C4-2B (cell line): ENCODE measurements at regions not wholly inside any gene's neighbourhood (a gene's known extent, or its start where the extent isn't known, plus 50 kb on each side); places are given as distances from the start of the nearest gene placed in this dataset.

Experiments used
- ZFX ChIP-seq: fragments of 450-650 bp; IDR thresholded peaks from 2 replicates; pipeline ENCODE4 v1.6.1; 2017
- TF ChIP-seq, protein P1 (sequence below): fragments of 450-650 bp; conservative IDR thresholded peaks from 2 replicates; pipeline ENCODE4 v1.5.1; 2017; ENCODE audit warnings: mild to moderate bottlenecking

GRCh38 chr2:217054791-217055190 is 194.9 kb upstream of the TNP1 start:
- TF ChIP-seq, protein P1, sequence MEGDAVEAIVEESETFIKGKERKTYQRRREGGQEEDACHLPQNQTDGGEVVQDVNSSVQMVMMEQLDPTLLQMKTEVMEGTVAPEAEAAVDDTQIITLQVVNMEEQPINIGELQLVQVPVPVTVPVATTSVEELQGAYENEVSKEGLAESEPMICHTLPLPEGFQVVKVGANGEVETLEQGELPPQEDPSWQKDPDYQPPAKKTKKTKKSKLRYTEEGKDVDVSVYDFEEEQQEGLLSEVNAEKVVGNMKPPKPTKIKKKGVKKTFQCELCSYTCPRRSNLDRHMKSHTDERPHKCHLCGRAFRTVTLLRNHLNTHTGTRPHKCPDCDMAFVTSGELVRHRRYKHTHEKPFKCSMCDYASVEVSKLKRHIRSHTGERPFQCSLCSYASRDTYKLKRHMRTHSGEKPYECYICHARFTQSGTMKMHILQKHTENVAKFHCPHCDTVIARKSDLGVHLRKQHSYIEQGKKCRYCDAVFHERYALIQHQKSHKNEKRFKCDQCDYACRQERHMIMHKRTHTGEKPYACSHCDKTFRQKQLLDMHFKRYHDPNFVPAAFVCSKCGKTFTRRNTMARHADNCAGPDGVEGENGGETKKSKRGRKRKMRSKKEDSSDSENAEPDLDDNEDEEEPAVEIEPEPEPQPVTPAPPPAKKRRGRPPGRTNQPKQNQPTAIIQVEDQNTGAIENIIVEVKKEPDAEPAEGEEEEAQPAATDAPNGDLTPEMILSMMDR = no peak
- no peak for TF ChIP-seq ZFX
